ENCODE measurements at regions not wholly inside any gene's neighbourhood (a gene's known extent, or its start where the extent isn't known, plus 50 kb on each side); places are given as distances from the start of the nearest gene placed in this dataset.
"Not testable (repeated sequence)": the region's sequence is repeated elsewhere in the genome, so short reads cannot be mapped to it uniquely, and the experiment has no call there.

GRCh38 chr5:125049721-125050702 lies 303.6 kb upstream of the ZNF608 start:
- DNase-seq, result no peak

- no peak for DNase-seq
Observed at GRCh38 chr5:125050926-125051325, 304.5 kb upstream of the ZNF608 start.

- DNase-seq, result no peak
Observed at GRCh38 chr5:125052584-125052983, 306.1 kb upstream of the ZNF608 start.

GRCh38 chr5:125053179-125053578 lies 306.7 kb upstream of the ZNF608 start:
- DNase-seq, result no peak

- no peak for DNase-seq
Observed at GRCh38 chr5:125054146-125054545, 307.7 kb upstream of the ZNF608 start.

- no peak for DNase-seq
Observed at GRCh38 chr5:125056671-125057485, 310.4 kb upstream of the ZNF608 start.

GRCh38 chr5:125057912-125058826 lies 311.7 kb upstream of the ZNF608 start:
- DNase-seq, result no peak

- no peak for DNase-seq
Observed at GRCh38 chr5:125059255-125060002, 313.0 kb upstream of the ZNF608 start.

GRCh38 chr5:125061726-125062125 lies 315.3 kb upstream of the ZNF608 start:
- no peak for DNase-seq

GRCh38 chr5:125064621-125065438 lies 318.4 kb upstream of the ZNF608 start:
- DNase-seq, result no peak

GRCh38 chr5:125065741-125066140 lies 319.3 kb upstream of the ZNF608 start:
- no peak for DNase-seq

GRCh38 chr5:125070961-125071360 lies 324.5 kb upstream of the ZNF608 start:
- DNase-seq, result no peak

- DNase-seq, result no peak
Observed at GRCh38 chr5:125073090-125073489, 326.7 kb upstream of the ZNF608 start.

GRCh38 chr5:125075567-125075966 lies 329.1 kb upstream of the ZNF608 start:
- no peak for DNase-seq

GRCh38 chr5:125079028-125079427 lies 332.6 kb upstream of the ZNF608 start:
- not testable (repeated sequence) for DNase-seq

GRCh38 chr5:125081101-125081500 lies 334.7 kb upstream of the ZNF608 start:
- DNase-seq, result no peak

GRCh38 chr5:125083981-125084380 lies 337.5 kb upstream of the ZNF608 start:
- no peak for DNase-seq

GRCh38 chr5:125085797-125086505 lies 339.5 kb upstream of the ZNF608 start:
- no peak for DNase-seq

- no peak for DNase-seq
Observed at GRCh38 chr5:125088522-125089105, 342.2 kb upstream of the ZNF608 start.

Data from right kidney (tissue), 1 donor.